CD4-positive, alpha-beta T cell treated with Interleukin-10 for 1 hour (primary cell): ENCODE measurements at regions not wholly inside any gene's neighbourhood (a gene's known extent, or its start where the extent isn't known, plus 50 kb on each side); places are given as distances from the start of the nearest gene placed in this dataset.

Experiments
- DNase-seq: peaks from one replicate; pipeline ENCODE4 v3.0.0-alpha.2; 2020

DNA sequence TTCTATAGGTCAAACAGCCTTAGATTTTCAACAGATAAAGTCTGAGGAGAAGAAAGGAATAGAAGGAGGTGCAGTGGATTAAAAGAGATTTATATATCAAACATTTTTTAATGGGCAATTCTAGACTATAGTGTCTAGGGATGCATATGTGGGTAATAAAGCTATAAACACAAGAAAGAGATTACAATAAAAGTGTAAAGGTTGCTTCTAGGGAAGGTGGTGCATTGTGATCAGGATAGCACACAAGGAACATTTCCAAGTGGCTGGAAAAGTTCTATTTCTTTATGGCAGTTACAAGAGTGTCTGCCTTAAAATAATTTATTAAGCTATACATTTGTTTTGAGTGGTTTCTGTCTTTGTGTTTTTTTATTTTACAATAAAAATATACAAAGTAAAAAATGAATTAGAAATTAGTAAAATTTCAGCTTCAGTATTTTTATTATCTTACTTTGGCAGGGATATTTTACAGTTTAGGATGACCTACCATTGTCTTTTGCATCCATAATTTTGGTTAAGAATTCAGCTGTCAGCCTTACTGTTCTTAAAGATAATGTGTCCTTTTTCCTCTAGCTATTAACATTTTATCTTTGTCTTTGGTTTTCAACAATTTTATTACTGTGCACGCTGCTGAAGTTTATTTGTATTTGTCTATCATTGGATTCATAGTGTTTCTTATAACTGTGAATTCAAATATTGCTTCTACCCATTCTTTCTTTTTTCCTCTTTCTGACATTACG, 221.8 kb downstream of the LACC1 start:
- DNase-seq: no peak

DNA sequence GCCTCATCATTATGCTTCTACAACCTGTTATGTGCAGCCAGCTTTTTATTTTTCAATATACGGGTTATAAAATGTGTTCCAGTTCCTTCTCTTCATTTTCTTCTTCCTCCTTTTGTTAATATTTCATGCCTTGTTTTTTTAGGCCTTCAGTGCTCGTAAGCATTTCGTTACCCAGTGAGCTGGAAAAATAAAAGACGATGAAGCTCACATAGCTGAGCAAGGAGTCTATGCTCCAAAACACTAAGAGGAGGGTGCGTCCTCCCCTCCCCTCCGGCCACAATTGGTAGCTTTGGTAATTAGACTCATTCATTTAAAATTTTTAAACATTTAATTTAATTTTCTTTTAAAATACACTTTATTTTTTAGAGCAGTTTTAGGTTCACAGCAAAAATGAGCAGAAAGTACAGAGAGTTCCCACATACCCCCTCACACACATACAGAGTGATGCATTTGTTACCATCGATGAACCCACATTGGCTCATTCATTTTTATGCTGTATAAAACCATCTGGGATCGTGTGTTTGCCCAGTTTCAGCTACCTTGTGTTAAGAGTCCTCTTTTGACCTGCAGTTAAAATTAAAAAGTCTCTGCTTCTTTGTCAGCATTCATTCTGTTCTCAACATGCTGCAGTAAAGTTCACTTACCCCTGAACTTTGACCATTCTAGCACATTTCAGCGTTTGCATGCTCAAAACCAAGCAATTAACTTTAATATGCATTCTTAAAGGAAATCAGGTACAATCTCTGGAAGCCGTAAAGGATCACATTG, 223.9 kb downstream of the LACC1 start:
- no peak for DNase-seq

- DNase-seq: no peak
Observed at GRCh38 chr13:44104197-44104490, 224.4 kb downstream of the LACC1 start.

GRCh38 chr13:44104969-44105368, 225.3 kb downstream of the LACC1 start:
- no peak for DNase-seq

- no peak for DNase-seq
Observed at GRCh38 chr13:44106266-44107152, 226.8 kb downstream of the LACC1 start.

- DNase-seq: no peak
Observed at GRCh38 chr13:44107357-44108121, 227.8 kb downstream of the LACC1 start.

- DNase-seq: no peak
Observed at GRCh38 chr13:44108331-44108858, 228.7 kb downstream of the LACC1 start.

GRCh38 chr13:44110091-44110621, 230.5 kb downstream of the LACC1 start:
- DNase-seq: no peak

- no peak for DNase-seq
Observed at GRCh38 chr13:44111701-44112100, 232.0 kb downstream of the LACC1 start.

DNA sequence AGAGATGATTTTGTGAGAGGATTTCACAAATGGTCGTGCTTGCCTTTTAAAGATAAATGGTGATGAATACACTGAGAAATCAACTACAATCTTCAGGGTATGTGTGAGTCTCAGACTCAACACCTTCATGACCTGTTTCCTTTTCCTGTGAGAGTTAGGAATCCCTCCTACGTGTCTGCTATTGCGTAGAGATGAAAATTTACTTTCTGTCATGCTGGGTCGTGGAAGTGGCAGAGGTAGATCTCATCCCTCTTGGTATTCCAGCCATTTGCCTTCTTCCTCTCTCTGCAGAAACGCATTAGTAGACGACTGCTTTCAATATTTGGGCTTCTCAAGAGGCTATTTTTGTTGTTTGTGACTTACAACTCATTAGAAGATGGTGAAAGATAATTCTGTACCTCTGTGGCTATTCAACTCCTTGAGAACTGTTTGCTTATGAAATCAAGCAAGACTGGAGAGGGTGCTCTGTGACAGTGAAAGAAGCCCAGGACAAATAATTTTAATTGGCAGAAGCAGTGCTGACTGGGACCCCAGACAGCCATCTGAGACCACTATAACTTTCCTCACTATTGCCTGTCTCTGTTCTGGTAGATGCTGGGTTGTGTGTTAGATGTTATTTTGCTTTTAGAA, 233.1 kb downstream of the LACC1 start:
- peak; percentile 39 for DNase-seq

- DNase-seq: peak; percentile 42
Observed at GRCh38 chr13:44116562-44117332, 237.0 kb downstream of the LACC1 start.

- DNase-seq: peak; percentile 32
Observed at GRCh38 chr13:44117351-44117750, 237.6 kb downstream of the LACC1 start.

DNA sequence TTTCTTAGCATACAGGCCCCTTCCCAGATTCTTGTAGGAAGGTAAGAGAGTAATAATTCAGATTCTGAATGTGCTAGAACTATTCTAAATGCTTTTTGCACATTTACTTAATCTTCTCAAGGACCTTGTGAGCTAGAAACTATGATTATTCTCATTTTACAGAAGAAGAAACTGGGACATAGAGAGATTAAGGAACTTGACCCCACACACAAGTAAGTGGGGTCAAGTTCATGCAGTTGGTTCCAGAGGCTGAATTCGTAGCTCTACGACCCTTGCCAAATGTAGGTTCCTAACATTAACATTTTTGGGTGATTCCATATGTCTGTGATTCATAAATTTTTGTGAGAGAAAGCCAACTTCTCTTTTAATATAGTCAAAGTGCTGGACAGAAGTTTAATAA, 238.1 kb downstream of the LACC1 start:
- no peak for DNase-seq

GRCh38 chr13:44118881-44119280, 239.2 kb downstream of the LACC1 start:
- no peak for DNase-seq

DNA sequence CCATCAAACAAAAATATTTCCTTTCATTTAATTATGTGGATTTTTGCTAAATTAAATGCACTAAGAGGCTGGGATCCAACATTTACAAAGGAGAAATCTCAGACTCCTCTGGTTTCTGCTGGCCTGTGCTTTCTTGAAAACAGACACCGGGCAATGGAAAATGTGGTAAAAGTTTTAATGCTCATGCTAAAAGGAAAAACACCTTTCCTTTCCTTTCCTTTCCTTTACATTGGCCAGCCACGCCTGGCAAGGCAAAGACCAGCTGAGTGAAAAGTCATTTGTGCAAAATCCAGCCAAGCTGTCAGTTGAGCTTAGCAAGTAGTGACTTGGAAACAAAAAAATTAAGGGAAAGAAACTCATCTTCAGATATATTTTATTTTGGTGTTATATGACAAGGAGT, 240.3 kb downstream of the LACC1 start:
- no peak for DNase-seq

DNA sequence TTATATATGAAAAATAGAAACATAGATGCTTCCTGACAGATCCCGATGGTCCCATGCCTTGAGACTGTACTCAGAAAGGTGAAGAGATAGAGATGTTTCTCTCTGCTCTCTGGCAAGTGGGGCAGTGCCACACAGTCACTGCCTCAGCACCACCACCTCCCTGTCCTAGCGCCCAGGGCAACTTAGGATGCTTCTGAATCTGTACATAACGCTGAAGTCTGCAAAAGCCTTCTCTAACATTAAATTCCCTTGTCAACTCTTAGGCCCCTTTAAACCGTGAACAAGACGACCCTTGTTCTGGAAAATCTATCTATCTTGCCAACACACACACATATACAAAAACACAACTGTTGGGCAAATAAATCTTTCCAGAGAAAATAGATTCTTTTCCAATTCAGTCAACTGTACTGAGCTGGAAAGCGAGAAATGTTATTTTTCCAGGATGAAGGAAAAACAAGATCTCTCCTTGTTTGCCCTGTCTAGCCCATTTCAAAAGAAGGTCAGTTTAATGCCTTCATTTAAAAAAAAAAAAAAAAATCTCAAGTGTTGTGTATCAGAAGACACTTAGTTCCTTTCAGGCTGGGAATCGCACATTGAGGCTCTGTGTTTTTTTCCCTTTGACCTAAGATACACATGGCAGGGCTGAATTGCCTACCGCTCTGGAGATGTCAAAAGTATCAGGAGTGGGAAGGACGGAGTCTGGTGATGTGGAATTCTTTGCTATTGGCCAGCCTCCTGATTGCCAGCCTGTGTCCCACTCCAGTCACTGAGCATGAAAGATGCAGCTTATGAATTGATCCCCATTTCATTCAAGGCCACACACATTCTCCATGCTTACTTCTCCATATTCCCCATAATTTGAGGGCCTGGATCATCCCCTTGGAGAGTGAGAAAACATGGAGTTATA, 241.4 kb downstream of the LACC1 start:
- DNase-seq: no peak

- DNase-seq: no peak
Observed at GRCh38 chr13:44124352-44124751, 244.6 kb downstream of the LACC1 start.

GRCh38 chr13:44125943-44126469, 246.3 kb downstream of the LACC1 start:
- no peak for DNase-seq

GRCh38 chr13:44128552-44129001, 245.0 kb upstream of the SERP2 start:
- no peak for DNase-seq

DNA sequence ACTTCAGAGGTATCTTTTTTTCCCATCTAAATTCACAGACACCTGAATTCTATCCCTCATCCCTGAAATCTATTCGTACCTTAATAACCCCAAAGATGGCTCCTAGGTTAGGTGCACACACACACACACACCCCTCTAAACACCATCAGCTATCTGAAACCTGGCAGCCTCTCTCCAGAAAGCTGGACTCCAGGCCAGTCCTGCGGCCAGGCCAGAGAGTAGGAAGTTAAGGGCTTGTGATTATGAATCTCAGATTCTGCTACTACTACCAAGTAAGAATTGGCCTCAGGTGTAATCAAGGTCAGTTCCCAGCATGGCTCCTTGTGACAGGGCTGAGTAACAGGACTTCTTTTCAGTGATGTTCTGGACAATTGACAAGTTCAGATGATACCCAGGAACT, 244.2 kb upstream of the SERP2 start:
- DNase-seq: no peak
